GDM1 (cell line): ENCODE measurements at regions not wholly inside any gene's neighbourhood (a gene's known extent, or its start where the extent isn't known, plus 50 kb on each side); places are given as distances from the start of the nearest gene placed in this dataset.

ENCODE experiments used
- DNase-seq: peaks from one replicate; lab custom pipeline; 2025; lab: John Stamatoyannopoulos, UW

DNA sequence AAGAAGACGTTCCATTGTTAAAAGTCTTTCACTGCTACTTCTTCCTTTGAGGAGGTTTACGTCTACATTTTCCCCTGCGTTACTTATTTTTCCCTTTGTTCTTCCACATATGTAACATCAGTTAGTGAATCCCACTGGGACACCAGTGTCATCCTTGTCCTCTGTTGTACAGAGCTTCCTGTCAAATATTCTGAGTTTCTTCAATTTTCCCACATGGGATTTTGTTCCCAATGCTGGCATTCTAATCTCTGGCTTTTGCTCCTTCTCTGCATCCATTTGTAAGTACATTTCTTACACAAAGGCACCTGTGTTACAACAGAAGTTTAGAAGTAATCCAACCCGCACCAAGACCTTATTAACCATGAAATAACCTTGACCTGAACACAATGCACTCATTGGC lies 627.4 kb upstream of the PFKP start:
- DNase-seq, result no peak

GRCh38 chr10:2439000-2439399 lies 628.3 kb upstream of the PFKP start:
- no peak for DNase-seq

- DNase-seq, result no peak
These were observed 629.0 kb upstream of the PFKP start for GRCh38 chr10:2438248-2438939.

GRCh38 chr10:2436933-2437332 lies 630.4 kb upstream of the PFKP start:
- DNase-seq, result no peak

GRCh38 chr10:2431961-2432360 lies 635.4 kb upstream of the PFKP start:
- DNase-seq, result no peak

GRCh38 chr10:2427412-2427811 lies 639.9 kb upstream of the PFKP start:
- DNase-seq, result no peak

DNA sequence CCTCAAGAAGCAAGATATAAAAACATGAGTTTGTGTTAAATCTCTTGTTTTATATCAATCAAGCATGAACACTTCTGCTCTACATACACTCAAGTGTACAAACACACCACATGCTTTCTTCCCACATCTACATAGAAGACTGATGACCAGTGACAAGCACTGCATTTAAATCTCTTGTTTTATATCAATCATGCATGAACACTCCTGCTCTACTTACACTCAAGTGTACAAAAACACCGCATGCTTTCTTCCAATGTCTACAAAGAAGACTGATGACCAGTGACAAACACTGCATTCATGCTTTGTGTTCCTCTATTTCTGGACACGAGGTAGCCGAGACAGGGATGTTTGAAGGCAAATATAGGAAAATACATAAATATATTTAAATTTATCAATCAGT lies 642.0 kb upstream of the PFKP start:
- no peak for DNase-seq

DNA sequence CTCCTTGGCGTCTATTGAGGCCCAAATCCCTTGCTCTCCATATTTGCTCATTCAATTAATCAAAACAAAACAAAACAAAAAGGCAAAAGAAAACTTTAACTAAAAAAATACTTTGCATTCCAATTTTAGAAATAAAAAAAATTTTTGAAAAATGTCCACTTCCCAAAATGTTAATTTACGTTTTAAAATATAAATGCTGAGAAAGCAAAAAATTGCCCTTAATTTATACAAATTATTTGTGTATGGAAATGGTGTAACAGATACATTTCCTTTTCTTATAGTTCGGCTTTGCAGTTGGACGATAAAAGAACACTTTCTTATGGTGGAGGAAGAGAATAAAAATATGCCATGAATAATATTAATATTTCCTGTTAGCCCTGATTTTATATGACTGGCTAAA lies 652.8 kb upstream of the PFKP start:
- no peak for DNase-seq

GRCh38 chr10:2414039-2414438 lies 653.3 kb upstream of the PFKP start:
- no peak for DNase-seq

GRCh38 chr10:2410049-2410448 lies 657.3 kb upstream of the PFKP start:
- no peak for DNase-seq

- DNase-seq, result no peak
These were observed 664.1 kb upstream of the ADARB2 start for GRCh38 chr10:2401459-2401858.

DNA sequence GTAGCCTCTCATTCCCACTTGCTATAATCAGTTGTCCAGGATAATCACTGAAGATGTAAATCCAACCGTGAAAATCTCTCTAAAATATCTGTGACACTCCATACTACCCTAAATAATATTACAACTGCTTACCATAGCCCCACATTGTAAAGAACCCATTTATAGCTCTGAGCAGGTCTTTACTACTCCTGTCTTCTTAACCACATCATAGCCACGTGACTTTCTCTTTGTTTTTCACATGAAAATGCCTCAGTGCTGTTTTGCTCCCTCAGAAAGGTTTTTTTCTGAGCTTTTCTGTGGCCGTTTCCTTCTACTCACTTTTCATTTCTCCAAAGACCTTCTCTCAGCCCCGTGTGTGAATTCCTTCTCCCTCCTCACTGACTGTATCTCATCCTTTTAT lies 662.2 kb upstream of the ADARB2 start:
- no peak for DNase-seq

DNA sequence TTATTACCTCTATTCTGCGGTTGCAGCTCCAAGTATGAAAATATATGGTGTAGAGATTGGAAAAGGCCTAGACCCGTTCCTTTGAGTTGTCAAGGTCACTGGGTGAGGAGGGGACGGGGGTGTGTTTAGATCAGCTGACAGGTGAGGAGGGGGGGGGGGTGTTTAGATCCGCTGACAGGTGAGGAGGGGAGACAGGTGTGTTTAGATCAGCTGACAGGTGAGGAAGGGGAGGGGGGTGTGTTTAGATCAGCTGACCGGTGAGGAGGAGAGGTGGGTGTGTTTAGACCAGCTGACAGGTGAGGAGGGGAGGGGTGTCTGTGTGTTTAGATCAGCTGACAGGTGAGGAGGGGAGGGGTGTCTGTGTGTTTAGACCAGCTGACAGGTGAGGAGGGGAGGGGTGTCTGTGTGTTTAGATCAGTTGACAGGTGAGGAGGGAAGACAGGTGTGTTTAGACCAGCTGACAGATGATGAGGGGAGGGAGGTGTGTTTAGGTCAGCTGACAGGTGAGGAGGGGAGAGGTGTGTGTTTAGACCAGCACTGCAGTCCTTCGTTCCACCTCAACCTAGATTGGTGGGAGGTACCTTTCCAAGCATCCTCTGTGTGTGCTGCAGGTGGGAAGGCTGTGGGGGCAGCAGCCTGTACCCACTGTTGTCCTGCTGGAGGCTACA lies 655.0 kb upstream of the ADARB2 start:
- DNase-seq, result no peak

GRCh38 chr10:2387672-2388071 lies 650.3 kb upstream of the ADARB2 start:
- no peak for DNase-seq

DNA sequence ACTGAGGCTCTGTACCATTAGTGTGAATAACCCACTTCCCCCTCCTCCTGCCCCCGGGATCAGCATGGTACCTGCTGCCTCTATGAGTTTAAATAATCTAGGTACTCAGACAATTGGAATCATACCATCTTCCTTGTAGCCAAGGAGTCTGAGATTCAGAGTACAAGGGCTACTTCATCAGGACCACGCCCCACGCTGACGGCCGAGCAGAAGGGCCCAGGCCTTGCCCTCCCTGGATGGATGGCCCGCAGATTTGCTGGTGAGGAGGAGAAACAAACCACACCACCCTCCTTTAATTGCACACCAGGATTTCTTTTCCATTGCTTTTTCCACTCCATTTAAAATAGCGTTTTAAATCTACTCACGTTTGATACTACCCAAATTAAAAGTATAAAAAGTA lies 649.9 kb upstream of the ADARB2 start:
- no peak for DNase-seq

DNA sequence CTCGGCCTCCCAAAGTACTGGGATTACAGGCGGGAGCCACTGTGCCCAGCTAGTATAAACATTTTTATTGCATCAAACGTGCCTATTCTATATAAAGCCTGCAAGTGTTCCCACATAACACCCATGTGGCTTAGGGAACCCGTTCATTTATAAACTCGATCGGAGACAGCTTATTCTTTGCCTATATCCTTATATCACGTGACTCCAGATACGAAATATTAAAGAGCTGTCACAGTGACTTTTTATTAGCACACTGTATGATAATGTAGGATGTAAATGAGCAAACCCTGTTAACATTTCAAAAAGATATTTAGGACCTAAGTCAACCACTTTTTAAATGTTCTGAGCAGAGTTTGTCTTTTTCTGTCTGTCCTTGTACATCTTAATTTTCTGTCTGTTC lies 642.9 kb upstream of the ADARB2 start:
- DNase-seq, result no peak

- no peak for DNase-seq
These were observed 629.8 kb upstream of the ADARB2 start for GRCh38 chr10:2367083-2367482.

- no peak for DNase-seq
These were observed 629.1 kb upstream of the ADARB2 start for GRCh38 chr10:2366264-2366931.

DNA sequence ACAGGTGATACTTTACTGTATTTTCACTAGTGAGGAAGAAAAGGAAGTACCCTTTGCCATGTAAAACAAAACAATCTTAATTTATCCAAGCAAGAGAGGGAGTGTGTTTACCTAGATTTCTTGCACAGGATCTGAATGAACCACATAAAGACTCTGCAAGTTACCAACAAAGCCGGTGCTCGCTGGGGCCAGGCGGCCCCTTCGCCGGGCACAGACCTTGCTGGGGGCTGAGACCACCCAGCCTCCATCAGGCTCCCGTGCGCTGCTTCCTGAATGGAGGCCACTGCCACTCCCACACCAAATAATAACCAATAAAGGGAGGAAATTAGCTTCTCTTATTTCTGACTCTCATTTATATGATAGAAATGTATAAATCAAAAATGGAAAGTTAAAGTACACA lies 625.0 kb upstream of the ADARB2 start:
- DNase-seq, result no peak

DNA sequence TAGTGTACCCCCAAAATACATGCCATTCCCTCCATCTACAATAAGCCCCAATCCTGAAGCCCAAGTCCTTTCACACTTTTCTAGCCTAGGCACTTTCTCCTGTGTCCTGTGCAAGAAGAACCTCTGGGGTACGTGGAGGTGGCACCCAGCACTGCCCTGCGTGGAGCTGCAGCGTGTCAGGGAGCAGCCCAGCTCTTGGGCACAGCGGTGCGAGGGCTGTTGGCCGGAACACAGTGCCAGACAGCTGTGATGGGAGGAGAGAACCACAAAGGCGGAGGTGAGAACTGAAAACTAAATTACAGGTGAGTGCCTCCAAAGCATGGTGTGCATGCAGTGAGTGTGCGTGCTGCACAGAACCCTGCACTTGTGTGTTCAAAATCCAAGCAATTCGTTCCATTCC lies 621.3 kb upstream of the ADARB2 start:
- no peak for DNase-seq

DNA sequence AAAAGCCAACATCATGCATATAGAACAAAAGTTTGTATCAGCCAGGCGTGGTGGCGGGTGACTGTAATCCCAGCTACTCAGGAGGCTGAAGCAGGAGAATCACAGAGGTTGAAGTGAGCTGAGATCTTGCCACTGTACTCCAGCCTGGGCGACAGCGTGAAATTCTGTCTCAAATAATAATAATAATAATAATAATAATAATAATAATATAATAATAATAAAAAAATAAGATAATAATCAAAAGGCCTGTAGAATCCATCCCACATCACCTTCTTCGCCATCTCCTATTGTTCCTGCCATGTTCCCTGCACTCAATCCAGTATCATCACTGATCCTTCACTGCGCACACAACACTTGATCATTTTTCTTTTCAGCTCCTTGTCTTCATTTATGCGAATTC lies 619.3 kb upstream of the ADARB2 start:
- DNase-seq, result no peak

DNA sequence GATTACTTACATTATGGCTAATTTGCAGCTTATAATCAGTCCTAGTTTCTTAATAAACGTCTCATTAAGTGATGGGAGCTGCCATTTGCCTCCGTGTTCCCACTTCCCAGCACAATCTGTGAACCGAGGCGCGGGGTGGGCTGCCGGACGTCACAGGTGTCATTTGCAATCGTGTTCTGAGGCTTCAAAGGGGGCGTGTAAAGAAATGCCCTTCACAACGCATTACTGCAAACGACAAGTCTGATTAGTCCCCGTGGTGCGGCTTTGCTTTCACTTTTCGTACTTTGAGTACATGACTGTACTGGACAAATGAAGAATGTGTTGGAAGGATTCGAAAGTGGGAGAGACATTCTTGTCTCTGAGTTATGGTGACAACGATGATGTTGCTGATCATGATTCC lies 614.2 kb upstream of the ADARB2 start:
- no peak for DNase-seq

- DNase-seq, result no peak
These were observed 604.9 kb upstream of the ADARB2 start for GRCh38 chr10:2342206-2342605.
